ENCODE measurements at regions not wholly inside any gene's neighbourhood (a gene's known extent, or its start where the extent isn't known, plus 50 kb on each side); places are given as distances from the start of the nearest gene placed in this dataset.

DNA sequence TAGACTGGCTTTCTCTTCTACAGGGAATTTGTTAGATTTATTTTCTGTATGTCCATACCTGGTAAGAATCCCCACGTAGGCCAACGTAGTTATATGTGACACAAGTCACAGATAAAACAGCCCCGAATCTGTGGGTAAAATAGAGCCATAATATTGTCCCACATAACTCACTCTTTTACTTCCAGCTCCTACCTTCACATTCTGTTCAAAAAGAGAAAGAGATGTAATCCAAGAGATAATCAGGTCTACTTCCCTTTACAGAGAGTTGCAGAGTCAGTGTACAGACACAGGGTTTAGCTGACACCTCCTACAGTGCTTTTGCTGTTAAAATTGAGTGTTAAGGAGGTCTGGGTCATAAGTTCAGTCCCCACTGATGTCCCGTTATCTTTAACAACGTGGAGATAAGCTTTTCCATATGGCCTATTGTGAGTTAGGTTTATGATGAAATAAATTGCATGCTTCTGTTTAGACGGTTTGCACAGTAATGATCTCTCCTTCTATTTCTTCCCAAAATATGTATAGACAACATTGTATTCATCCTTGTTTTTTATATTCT, 446.5 kb downstream of the ADAMTS20 start (continued):
- TF ChIP-seq, protein P1, sequence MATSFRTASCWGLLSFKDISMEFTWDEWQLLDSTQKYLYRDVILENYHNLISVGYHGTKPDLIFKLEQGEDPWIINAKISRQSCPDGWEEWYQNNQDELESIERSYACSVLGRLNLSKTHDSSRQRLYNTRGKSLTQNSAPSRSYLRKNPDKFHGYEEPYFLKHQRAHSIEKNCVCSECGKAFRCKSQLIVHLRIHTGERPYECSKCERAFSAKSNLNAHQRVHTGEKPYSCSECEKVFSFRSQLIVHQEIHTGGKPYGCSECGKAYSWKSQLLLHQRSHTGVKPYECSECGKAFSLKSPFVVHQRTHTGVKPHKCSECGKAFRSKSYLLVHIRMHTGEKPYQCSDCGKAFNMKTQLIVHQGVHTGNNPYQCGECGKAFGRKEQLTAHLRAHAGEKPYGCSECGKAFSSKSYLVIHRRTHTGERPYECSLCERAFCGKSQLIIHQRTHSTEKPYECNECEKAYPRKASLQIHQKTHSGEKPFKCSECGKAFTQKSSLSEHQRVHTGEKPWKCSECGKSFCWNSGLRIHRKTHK (tag by site-specific recombination; IDR thresholded peaks at IDR 0.05) = no peak

DNA sequence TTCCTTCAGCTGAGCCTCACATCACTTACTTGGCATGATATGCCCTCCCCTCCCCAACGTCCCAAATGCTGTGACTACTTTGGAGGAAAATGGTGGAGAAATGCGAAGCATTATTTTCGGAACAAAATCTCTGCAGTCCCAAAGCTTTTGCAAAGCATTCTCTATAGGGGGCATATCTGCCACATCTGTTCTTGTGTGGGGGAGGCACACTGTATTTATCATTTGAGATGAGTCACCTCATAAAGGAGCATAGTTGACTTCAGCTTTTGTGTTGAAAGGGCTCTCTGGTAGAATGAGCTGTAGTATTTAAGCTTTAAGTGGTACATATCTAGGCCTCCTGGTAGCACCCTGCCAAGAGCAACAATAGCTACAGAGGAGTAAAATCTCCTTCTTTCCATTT, 447.5 kb downstream of the ADAMTS20 start:
- CTCF ChIA-PET = interaction anchor here (0.6 to 1.1 kb wide), 2 partner anchors 9 to 1079 kb away, joined by 3 read pairs; no protein-coding TSS in a partner anchor
- peak overlapping the region; percentile 64; the same call in 1 of the 2 replicates for H3K27ac ChIP-seq (ENCODE audit: extremely low read depth, low read depth, low read length)
- POLR2A ChIA-PET = no interaction called here
- TF ChIP-seq PATZ1 (tag by site-specific recombination; IDR thresholded peaks at IDR 0.05) (peak; percentile 35; the same call in 1 of the 2 replicates), ZNF549 (tag by site-specific recombination; IDR thresholded peaks at IDR 0.05) (no peak), ZNF548 (tag by site-specific recombination; IDR thresholded peaks at IDR 0.05) (no peak), GLI2 (tag by site-specific recombination; IDR thresholded peaks at IDR 0.05; ENCODE audit: borderline replicate concordance, low read depth) (peak; percentile 54; the same call in 1 of the 2 replicates), ZNF202 (tag by site-specific recombination; IDR thresholded peaks at IDR 0.05; ENCODE audit: borderline replicate concordance) (no peak), TCF7L2 (IDR thresholded peaks at IDR 0.05; ENCODE audit: borderline replicate concordance, low read depth, low read length) (no peak), ZNF146 (tag by site-specific recombination; IDR thresholded peaks at IDR 0.05) (no peak), ZNF544 (tag by site-specific recombination; IDR thresholded peaks at IDR 0.05) (no peak), EGR2 (tag by site-specific recombination; IDR thresholded peaks at IDR 0.05; ENCODE audit: low read depth) (no peak), SCRT1 (tag by site-specific recombination; IDR thresholded peaks at IDR 0.05; ENCODE audit: borderline replicate concordance) (0 out of 2 replicates have a peak, but pooled peaks have one; percentile 43), ZNF433 (tag by site-specific recombination; IDR thresholded peaks at IDR 0.05; ENCODE audit: low read depth) (no peak), ZNF580 (tag by site-specific recombination; IDR thresholded peaks at IDR 0.05) (peak; percentile 55; the same call in 1 of the 2 replicates), ZBTB48 (tag by site-specific recombination; IDR thresholded peaks at IDR 0.05) (peak; percentile 12; the same call in 1 of the 2 replicates), FEZF1 (tag by site-specific recombination; IDR thresholded peaks at IDR 0.05) (peak; percentile 88), SP3 (tag by site-specific recombination; IDR thresholded peaks at IDR 0.05) (0 out of 2 replicates have a peak, but pooled peaks have one; percentile 14), ZNF391 (tag by site-specific recombination; IDR thresholded peaks at IDR 0.05; ENCODE audit: borderline replicate concordance, low read depth) (no peak), ZNF677 (tag by site-specific recombination; IDR thresholded peaks at IDR 0.05) (no peak), REST (tag by site-specific recombination; IDR thresholded peaks at IDR 0.05) (no peak), ZEB2 (tag by site-specific recombination; IDR thresholded peaks at IDR 0.05) (peak; percentile 88), ZNF624 (tag by site-specific recombination; IDR thresholded peaks at IDR 0.05) (no peak), PBX3 (CRISPR knock-in tag; IDR thresholded peaks at IDR 0.05) (no peak), SCRT2 (tag by site-specific recombination; IDR thresholded peaks at IDR 0.05) (no peak), ZNF571 (tag by site-specific recombination; IDR thresholded peaks at IDR 0.05) (no peak), ZNF280C (tag by site-specific recombination; IDR thresholded peaks at IDR 0.05) (no peak), ZNF777 (tag by site-specific recombination; IDR thresholded peaks at IDR 0.05; ENCODE audit: borderline replicate concordance) (no peak)

More for the DNA sequence above, 447.5 kb downstream of the ADAMTS20 start:
- H3K36me3 ChIP-seq (ENCODE audit: control insufficient read depth in 2 of 2, insufficient read depth in 1 of 2, low read length in 2 of 2) = no peaks in the 10 kb centered on the region
- no peaks in the 10 kb centered on the region for H3K9me3 ChIP-seq (ENCODE audit: control insufficient read depth, insufficient read depth, low read depth, low read length)
- no peak overlapping the region for H3K4me3 ChIP-seq (ENCODE audit: low read depth, low read length)
- H3K4me1 ChIP-seq (ENCODE audit: control insufficient read depth, insufficient read depth, low read length) = peaks cover 27% of the 10 kb centered on the region
